OCI-LY3 (cell line): ENCODE measurements at regions not wholly inside any gene's neighbourhood (a gene's known extent, or its start where the extent isn't known, plus 50 kb on each side); places are given as distances from the start of the nearest gene placed in this dataset.

Source experiments
- CTCF ChIP-seq: fragments of 200-600, 300-600 bp; sonication (generic); IDR thresholded peaks from 2 replicates; pipeline ENCODE4 v1.5.1; 2014; ENCODE audit warnings: antibody characterized with exemption, low read length, low read depth
- EZH2phosphoT487 ChIP-seq: fragments of 200-600 bp; shearing (Covaris generic); IDR thresholded peaks from 2 replicates; pipeline ENCODE4 v1.6.1; 2018; ENCODE audit warnings: antibody characterized with exemption, mixed run types, low read depth

GRCh38 chr5:164298165-164298564 lies 792.7 kb downstream of the MAT2B start:
- TF ChIP-seq CTCF (no peak), EZH2phosphoT487 (no peak)
